ENCODE measurements at regions not wholly inside any gene's neighbourhood (a gene's known extent, or its start where the extent isn't known, plus 50 kb on each side); places are given as distances from the start of the nearest gene placed in this dataset.

DNA sequence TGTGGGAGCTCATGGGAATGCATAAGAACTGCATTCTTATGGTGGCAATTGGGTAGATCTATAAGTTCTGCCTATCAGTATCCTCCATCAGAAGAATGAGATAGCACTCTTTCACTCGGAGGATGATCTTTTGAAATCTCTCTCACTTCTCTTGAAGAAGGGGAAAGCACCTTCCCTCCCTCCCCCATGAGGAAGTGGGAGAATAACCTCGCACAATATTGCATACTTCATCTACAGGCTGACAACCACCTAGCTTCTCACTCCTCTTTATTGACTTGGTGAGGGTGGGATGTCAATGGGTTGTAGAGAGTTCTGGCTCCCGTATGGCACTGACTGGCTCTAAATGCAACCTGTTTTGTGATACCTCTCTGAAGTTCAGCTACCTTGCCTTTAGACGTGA is 146.7 kb upstream of the SPOCK3 start:
- TF ChIP-seq, protein P1, sequence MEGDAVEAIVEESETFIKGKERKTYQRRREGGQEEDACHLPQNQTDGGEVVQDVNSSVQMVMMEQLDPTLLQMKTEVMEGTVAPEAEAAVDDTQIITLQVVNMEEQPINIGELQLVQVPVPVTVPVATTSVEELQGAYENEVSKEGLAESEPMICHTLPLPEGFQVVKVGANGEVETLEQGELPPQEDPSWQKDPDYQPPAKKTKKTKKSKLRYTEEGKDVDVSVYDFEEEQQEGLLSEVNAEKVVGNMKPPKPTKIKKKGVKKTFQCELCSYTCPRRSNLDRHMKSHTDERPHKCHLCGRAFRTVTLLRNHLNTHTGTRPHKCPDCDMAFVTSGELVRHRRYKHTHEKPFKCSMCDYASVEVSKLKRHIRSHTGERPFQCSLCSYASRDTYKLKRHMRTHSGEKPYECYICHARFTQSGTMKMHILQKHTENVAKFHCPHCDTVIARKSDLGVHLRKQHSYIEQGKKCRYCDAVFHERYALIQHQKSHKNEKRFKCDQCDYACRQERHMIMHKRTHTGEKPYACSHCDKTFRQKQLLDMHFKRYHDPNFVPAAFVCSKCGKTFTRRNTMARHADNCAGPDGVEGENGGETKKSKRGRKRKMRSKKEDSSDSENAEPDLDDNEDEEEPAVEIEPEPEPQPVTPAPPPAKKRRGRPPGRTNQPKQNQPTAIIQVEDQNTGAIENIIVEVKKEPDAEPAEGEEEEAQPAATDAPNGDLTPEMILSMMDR (IDR thresholded peaks at IDR 0.05; ENCODE audit: extremely low read depth, insufficient read depth, missing control alignments): no peak
- in situ Hi-C loops (cut with MboI; ENCODE audit: low pct_unique_long_range_greater_than_20kb, low sequenced_read_pairs, unreplicated experiment): no loop called here
- no peak for DNase-seq (ENCODE audit: low spot score)

DNA sequence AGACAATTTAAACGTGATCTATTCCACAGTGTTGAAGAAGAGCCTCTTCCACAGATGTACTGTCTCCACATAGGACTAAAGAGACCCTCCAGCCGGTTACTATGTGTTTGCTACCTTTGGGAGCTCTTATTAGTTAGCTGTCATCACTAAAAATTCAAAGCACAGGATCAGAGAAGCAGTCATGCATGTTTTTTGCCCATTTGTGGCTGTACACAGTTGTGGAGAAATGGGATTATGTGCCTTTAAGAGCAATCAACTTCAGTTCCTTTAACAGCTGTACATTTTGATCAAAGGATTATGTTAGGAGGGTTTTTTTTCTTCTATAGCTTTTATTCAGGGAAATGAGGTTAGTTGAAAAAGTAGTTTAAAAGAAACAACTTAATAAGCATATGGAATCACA is 149.0 kb upstream of the SPOCK3 start:
- DNase-seq (ENCODE audit: low spot score): no peak
- TF ChIP-seq, protein P1 (IDR thresholded peaks at IDR 0.05; ENCODE audit: extremely low read depth, insufficient read depth, missing control alignments): no peak
- in situ Hi-C loops (cut with MboI; ENCODE audit: low pct_unique_long_range_greater_than_20kb, low sequenced_read_pairs, unreplicated experiment): no loop called here

DNA sequence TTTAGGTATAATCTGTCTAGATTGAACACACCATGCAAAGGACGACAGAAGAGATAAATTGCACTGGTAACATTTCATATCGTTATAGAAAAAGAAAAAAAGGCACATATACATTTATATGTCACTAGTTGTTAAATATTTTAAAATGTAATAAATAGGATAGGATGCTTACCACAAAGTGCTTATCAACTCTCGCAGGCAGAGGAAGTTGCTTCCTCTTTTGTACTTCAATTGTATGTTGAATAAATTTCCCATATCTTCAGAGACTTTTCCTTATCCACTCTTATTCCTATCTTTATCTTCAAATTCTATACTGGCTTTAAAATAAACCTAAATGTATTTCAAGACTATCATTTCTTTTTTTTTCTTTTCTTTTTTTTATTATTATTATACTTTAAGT is 163.3 kb upstream of the SPOCK3 start:
- in situ Hi-C loops (cut with MboI; ENCODE audit: low pct_unique_long_range_greater_than_20kb, low sequenced_read_pairs, unreplicated experiment): no loop called here
- no peak for DNase-seq (ENCODE audit: low spot score)

DNA sequence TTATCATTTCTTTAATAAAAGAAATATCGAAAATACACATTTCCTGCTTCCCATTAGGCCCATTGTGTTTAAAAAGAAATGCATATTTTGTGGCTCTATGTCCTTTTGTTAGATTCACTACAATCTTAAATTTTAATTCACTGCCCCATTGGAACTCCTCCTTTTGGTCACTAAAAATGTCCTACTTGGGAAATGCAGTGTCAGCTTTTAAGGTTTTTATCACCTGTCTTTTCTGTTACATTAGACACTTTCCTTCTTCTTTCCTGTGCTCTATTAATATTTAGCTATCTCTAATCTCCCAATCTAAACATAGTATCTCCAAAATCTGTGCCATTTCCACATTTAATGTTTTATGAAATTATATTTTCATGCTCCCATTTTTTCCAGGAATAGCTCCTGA is 164.9 kb upstream of the SPOCK3 start:
- TF ChIP-seq, protein P1 (IDR thresholded peaks at IDR 0.05; ENCODE audit: extremely low read depth, insufficient read depth, missing control alignments): no peak
- in situ Hi-C loops (cut with MboI; ENCODE audit: low pct_unique_long_range_greater_than_20kb, low sequenced_read_pairs, unreplicated experiment): no loop called here
- no peak for DNase-seq (ENCODE audit: low spot score)

More for the DNA sequence above, 163.3 kb upstream of the SPOCK3 start:
- TF ChIP-seq, protein P1 (IDR thresholded peaks at IDR 0.05; ENCODE audit: extremely low read depth, insufficient read depth, missing control alignments): no peak

DNA sequence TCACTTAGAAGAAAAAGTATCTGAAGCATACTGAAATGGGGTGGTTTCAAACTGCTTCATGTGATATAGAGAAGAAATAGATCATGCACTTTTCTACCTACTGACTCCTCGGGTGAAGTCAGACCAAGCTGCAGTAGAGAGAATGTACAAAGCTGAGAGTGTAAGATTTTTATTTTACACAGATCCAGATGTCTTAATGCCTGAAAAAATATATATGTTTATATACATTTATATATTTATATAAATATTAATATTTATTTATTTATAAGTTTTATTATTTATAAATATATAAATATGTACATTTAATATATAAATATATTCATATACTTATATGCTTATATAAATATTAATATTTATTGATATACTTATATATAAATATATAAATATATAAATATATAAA is 171.9 kb upstream of the SPOCK3 start:
- DNase-seq (ENCODE audit: low spot score): no peak
- TF ChIP-seq, protein P1 (IDR thresholded peaks at IDR 0.05; ENCODE audit: extremely low read depth, insufficient read depth, missing control alignments): no peak
- in situ Hi-C loops (cut with MboI; ENCODE audit: low pct_unique_long_range_greater_than_20kb, low sequenced_read_pairs, unreplicated experiment): no loop called here

DNA sequence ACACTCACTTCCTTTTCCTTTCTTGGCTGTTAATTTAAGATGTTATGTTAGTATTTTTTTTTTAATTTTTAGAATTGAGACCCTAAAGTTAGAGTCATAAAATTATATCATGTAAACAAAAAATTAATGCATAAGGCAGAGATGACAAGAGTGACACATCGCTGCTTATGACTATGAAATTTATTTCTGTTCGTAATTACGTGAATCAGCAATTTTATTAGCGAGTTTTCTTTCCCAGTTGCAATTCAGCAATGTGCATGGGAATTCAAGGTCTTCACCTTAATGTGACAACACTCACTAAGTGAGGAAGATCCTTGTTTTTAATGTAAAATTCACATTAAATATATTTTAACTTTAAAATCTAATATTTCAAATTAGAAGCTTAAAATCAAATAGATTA is 181.2 kb upstream of the SPOCK3 start:
- TF ChIP-seq, protein P1 (IDR thresholded peaks at IDR 0.05; ENCODE audit: extremely low read depth, insufficient read depth, missing control alignments): no peak
- in situ Hi-C loops (cut with MboI; ENCODE audit: low pct_unique_long_range_greater_than_20kb, low sequenced_read_pairs, unreplicated experiment): no loop called here
- DNase-seq (ENCODE audit: low spot score): no peak

Data from GM13977 (cell line).